ENCODE measurements at regions not wholly inside any gene's neighbourhood (a gene's known extent, or its start where the extent isn't known, plus 50 kb on each side); places are given as distances from the start of the nearest gene placed in this dataset.

DNA sequence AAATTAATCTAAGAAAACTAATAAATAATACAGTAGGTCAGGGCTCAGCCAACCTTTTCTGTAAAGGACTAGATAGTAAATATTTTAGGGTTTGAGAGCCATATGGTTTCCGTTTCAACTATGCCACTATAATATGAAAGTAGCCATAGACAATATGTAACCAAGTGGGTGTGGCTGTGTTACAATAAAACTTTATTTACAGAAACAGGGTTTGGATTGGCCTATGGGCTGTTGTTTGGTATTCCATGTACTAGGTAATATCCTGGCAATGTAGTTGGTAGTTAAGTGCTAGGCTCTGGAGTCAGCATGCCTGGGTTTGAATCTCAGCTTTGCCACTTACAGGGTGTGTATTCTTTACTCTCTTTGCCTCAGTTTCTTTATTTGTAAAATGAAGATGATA lies 156.5 kb upstream of the RPH3A start:
- Histone ChIP-seq H2AFZ (replicated peaks) (no peak overlapping the region), H3K9me3 (ENCODE audit: low read depth) (no peaks in the 10 kb centered on the region), H3K27ac (no peak overlapping the region), H3F3A (ENCODE audit: low read depth) (no peaks in the 10 kb centered on the region), H4K20me1 (ENCODE audit: low read depth) (no peaks in the 10 kb centered on the region), H3K4me1 (no peaks in the 10 kb centered on the region), H3K4me3 (no peak overlapping the region), H3K4me2 (no peak overlapping the region), H3K9ac (no peak overlapping the region), H3K79me2 (ENCODE audit: low read depth) (no peaks in the 10 kb centered on the region), H3K36me3 (no peaks in the 10 kb centered on the region), H3K27me3 (no peaks in the 10 kb centered on the region)
- Mint-ChIP-seq H3K4me1 (no peaks in the 10 kb centered on the region), H3K36me3 (no peaks in the 10 kb centered on the region), H3K27me3 (ENCODE audit: insufficient read depth, low read depth) (peaks cover 13% of the 10 kb centered on the region), H3K9me3 (no peaks in the 10 kb centered on the region), H3K27ac (no peak overlapping the region), H3K4me3 (no peak overlapping the region)
- no peak for TF ChIP-seq EZH2 (IDR thresholded peaks at IDR 0.05)
- TF ChIP-seq CTCF (IDR thresholded peaks at IDR 0.05), result no peak
- no peak for TF ChIP-seq EZH2phosphoT487 (IDR thresholded peaks at IDR 0.05)
- DNase-seq (ENCODE audit: low spot score), result no peak

- H3K36me3 ChIP-seq, result no peaks in the 10 kb centered on the region
- Mint-ChIP-seq H3K9me3 (no peaks in the 10 kb centered on the region), H3K27me3 (ENCODE audit: insufficient read depth, low read depth) (peaks cover 8% of the 10 kb centered on the region)
These were observed 153.1 kb upstream of the RPH3A start for GRCh38 chr12:112638420-112638819.

DNA sequence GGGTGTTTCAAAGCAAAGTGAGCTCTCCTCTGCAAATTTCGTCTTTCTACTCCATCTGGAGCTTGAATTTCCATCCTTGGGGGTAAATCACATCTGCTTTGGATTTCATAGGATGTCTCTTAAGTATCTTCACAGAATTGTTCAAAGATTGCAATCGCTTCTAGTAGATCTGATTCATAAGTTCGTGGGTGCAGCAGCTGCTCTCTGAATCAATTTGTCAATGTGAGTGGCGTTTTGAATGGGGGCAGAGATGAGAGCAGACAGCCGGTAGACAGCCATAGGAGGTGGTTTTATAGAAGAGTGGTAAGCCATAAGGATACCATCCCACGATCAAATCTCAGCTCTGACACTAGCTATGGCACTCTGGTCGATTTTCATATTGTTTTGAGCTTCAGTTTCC lies 146.0 kb upstream of the RPH3A start:
- no peaks in the 10 kb centered on the region for H3K9me3 ChIP-seq (ENCODE audit: low read depth)
- no peaks in the 10 kb centered on the region for H3K36me3 ChIP-seq
- H3K27ac ChIP-seq, result no peak overlapping the region
- no peak overlapping the region for H3K4me2 ChIP-seq
- peaks cover 35% of the 10 kb centered on the region for H3K27me3 ChIP-seq
- no peaks in the 10 kb centered on the region for H3K4me1 Mint-ChIP-seq
- no peaks in the 10 kb centered on the region for H3F3A ChIP-seq (ENCODE audit: low read depth)
- H3K36me3 Mint-ChIP-seq, result no peaks in the 10 kb centered on the region
- H2AFZ ChIP-seq (replicated peaks), result no peak overlapping the region
- H3K4me3 Mint-ChIP-seq, result no peak overlapping the region
- H4K20me1 ChIP-seq (ENCODE audit: low read depth), result no peaks in the 10 kb centered on the region
- no peaks in the 10 kb centered on the region for H3K4me1 ChIP-seq
- H3K27ac Mint-ChIP-seq, result no peak overlapping the region
- DNase-seq (ENCODE audit: low spot score), result no peak
- H3K9me3 Mint-ChIP-seq, result no peaks in the 10 kb centered on the region
- no peaks in the 10 kb centered on the region for H3K79me2 ChIP-seq (ENCODE audit: low read depth)
- TF ChIP-seq EZH2phosphoT487 (IDR thresholded peaks at IDR 0.05) (no peak), CTCF (IDR thresholded peaks at IDR 0.05) (no peak), EZH2 (IDR thresholded peaks at IDR 0.05) (no peak)
- H3K4me3 ChIP-seq, result no peak overlapping the region
- peaks cover 6% of the 10 kb centered on the region for H3K27me3 Mint-ChIP-seq (ENCODE audit: insufficient read depth, low read depth)
- H3K9ac ChIP-seq, result no peak overlapping the region

More at GRCh38 chr12:112638420-112638819, 153.1 kb upstream of the RPH3A start:
- Histone ChIP-seq H3K4me3 (no peak overlapping the region), H4K20me1 (ENCODE audit: low read depth) (no peaks in the 10 kb centered on the region), H3K9me3 (ENCODE audit: low read depth) (no peaks in the 10 kb centered on the region), H2AFZ (replicated peaks) (no peak overlapping the region), H3K4me1 (no peaks in the 10 kb centered on the region), H3F3A (ENCODE audit: low read depth) (no peaks in the 10 kb centered on the region), H3K79me2 (ENCODE audit: low read depth) (no peaks in the 10 kb centered on the region), H3K9ac (no peak overlapping the region), H3K27ac (no peak overlapping the region), H3K4me2 (no peak overlapping the region), H3K27me3 (peaks cover 3% of the 10 kb centered on the region)
- no peak for TF ChIP-seq CTCF (IDR thresholded peaks at IDR 0.05)
- no peak for TF ChIP-seq EZH2 (IDR thresholded peaks at IDR 0.05)
- TF ChIP-seq EZH2phosphoT487 (IDR thresholded peaks at IDR 0.05), result no peak
- Mint-ChIP-seq H3K4me3 (no peak overlapping the region), H3K4me1 (no peaks in the 10 kb centered on the region), H3K36me3 (no peaks in the 10 kb centered on the region), H3K27ac (no peak overlapping the region)
- no peak for DNase-seq (ENCODE audit: low spot score)

Measured in neural progenitor cell (in vitro differentiated cells).